GM23338 (cell line): ENCODE measurements at regions not wholly inside any gene's neighbourhood (a gene's known extent, or its start where the extent isn't known, plus 50 kb on each side); places are given as distances from the start of the nearest gene placed in this dataset.

Experiments
- CREB1 ChIP-seq: fragments of 250-450 bp; sonication (Bioruptor Pico); IDR thresholded peaks from 2 replicates; pipeline ENCODE4 v1.5.0; 2020; ENCODE audit warnings: low read depth, mild to moderate bottlenecking, moderate library complexity
- EZH2 ChIP-seq: fragments of 200-600 bp; sonication (generic); IDR thresholded peaks from one replicate; pipeline ENCODE4 v1.8.0; 2017; ENCODE audit warnings: antibody characterized with exemption, mild to moderate bottlenecking, low read depth; ENCODE audit not compliant: unreplicated experiment
- EZH2phosphoT487 ChIP-seq: fragments of 200-600 bp; sonication (generic); IDR thresholded peaks from one replicate; pipeline ENCODE4 v1.8.1; 2018; ENCODE audit warnings: antibody characterized with exemption; ENCODE audit not compliant: unreplicated experiment
- JUNB ChIP-seq: IDR thresholded peaks from one replicate; pipeline ENCODE4 v1.6.1; 2016; ENCODE audit warnings: antibody characterized with exemption; ENCODE audit not compliant: unreplicated experiment
- NANOG ChIP-seq: IDR thresholded peaks from 2 replicates; pipeline ENCODE4 v1.6.1; 2016; ENCODE audit warnings: antibody characterized with exemption, borderline replicate concordance
- POLR2AphosphoS5 ChIP-seq: IDR thresholded peaks from 2 replicates; pipeline ENCODE4 v1.6.1; 2016; ENCODE audit warnings: antibody characterized with exemption, low read depth
- REST ChIP-seq: IDR thresholded peaks from one replicate; pipeline ENCODE4 v1.6.1; 2018; ENCODE audit warnings: antibody characterized with exemption; ENCODE audit not compliant: unreplicated experiment
- STAT1 ChIP-seq: IDR thresholded peaks from one replicate; pipeline ENCODE4 v1.6.1; 2016; ENCODE audit warnings: antibody characterized with exemption; ENCODE audit not compliant: unreplicated experiment
- ZNF114 ChIP-seq: fragments of 250-450 bp; sonication (Bioruptor Pico); IDR thresholded peaks from 2 replicates; pipeline ENCODE4 v1.5.0; 2020; ENCODE audit warnings: mild to moderate bottlenecking, moderate library complexity
- ZNF331 ChIP-seq: fragments of 250-450 bp; sonication (Bioruptor Pico); IDR thresholded peaks from 2 replicates; pipeline ENCODE4 v1.5.0; 2020; ENCODE audit warnings: low read depth, mild to moderate bottlenecking, moderate library complexity
- TF ChIP-seq, protein P1 (sequence below), 2 experiments: fragments of 200-600 bp in 1 of 2; sonication (generic) in 1 of 2; conservative IDR thresholded peaks; 2 replicates each; pipeline versions ENCODE4 v1.5.1 to v1.6.1; 2016 to 2017; ENCODE audit warnings: antibody characterized with exemption in 2 of 2, low read depth in 2 of 2, mild to moderate bottlenecking in 2 of 2, moderate library complexity in 1 of 2
- TF ChIP-seq, protein P2 (sequence below): IDR thresholded peaks from 2 replicates; pipeline ENCODE4 v1.6.1; 2016; ENCODE audit warnings: antibody characterized with exemption
- TF ChIP-seq, protein P3 (sequence below): fragments of 250-450 bp; sonication (Bioruptor Pico); IDR thresholded peaks from 2 replicates; pipeline ENCODE4 v1.5.0; 2020; ENCODE audit warnings: mild to moderate bottlenecking, moderate library complexity

DNA sequence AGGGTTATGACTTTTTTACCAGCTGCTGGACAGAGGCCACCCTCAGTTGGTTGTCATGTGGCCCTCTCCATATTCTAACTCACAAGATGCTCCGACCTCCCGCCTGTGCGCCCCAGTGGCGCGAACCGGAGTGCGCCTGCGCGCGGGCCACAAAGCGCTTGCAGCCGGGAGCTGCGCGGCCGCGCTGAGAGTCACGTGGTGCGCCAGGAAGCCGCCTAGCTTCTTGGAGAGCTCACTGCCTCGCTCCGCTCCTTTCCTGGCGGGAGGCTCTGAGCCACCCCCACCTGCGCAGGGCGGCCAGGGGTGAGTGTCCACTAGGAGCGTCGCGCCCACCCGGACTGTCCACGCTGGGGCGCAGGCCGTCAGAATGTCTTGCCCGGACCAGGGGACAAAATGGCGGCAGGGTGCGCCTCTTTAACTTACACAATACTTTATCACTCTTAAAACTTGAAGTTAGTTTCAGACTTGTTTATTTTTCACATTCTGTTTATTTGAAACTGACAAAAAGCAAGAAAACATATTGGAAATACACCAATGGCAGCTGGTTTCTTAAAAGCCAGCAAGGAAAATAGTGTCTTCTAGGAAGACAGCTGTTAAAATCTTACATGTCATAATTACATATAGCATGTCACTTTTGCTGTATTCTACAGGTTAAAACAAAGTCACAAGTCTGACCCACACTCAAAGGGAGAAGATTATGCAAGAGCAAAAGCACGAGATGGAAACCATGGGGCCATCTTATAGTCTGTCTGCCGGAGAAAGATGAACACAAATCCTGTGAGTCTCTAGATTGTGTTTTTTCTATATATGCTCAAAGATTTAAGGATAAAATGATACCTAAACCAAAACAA lies 357.9 kb downstream of the CNTNAP4 start:
- TF ChIP-seq REST (no peak), CREB1 (no peak), POLR2AphosphoS5 (no peak), EZH2 (no peak), EZH2phosphoT487 (no peak), ZNF114 (CRISPR knock-in tag) (no peak), JUNB (no peak), NANOG (no peak), ZNF331 (no peak), STAT1 (no peak)
- TF ChIP-seq, protein P1, sequence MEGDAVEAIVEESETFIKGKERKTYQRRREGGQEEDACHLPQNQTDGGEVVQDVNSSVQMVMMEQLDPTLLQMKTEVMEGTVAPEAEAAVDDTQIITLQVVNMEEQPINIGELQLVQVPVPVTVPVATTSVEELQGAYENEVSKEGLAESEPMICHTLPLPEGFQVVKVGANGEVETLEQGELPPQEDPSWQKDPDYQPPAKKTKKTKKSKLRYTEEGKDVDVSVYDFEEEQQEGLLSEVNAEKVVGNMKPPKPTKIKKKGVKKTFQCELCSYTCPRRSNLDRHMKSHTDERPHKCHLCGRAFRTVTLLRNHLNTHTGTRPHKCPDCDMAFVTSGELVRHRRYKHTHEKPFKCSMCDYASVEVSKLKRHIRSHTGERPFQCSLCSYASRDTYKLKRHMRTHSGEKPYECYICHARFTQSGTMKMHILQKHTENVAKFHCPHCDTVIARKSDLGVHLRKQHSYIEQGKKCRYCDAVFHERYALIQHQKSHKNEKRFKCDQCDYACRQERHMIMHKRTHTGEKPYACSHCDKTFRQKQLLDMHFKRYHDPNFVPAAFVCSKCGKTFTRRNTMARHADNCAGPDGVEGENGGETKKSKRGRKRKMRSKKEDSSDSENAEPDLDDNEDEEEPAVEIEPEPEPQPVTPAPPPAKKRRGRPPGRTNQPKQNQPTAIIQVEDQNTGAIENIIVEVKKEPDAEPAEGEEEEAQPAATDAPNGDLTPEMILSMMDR (conservative IDR thresholded peaks at IDR 0.05; ENCODE audit: low read depth in 2 of 2): no peak
- TF ChIP-seq, protein P2, sequence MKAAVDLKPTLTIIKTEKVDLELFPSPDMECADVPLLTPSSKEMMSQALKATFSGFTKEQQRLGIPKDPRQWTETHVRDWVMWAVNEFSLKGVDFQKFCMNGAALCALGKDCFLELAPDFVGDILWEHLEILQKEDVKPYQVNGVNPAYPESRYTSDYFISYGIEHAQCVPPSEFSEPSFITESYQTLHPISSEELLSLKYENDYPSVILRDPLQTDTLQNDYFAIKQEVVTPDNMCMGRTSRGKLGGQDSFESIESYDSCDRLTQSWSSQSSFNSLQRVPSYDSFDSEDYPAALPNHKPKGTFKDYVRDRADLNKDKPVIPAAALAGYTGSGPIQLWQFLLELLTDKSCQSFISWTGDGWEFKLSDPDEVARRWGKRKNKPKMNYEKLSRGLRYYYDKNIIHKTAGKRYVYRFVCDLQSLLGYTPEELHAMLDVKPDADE: no peak
- TF ChIP-seq, protein P3, sequence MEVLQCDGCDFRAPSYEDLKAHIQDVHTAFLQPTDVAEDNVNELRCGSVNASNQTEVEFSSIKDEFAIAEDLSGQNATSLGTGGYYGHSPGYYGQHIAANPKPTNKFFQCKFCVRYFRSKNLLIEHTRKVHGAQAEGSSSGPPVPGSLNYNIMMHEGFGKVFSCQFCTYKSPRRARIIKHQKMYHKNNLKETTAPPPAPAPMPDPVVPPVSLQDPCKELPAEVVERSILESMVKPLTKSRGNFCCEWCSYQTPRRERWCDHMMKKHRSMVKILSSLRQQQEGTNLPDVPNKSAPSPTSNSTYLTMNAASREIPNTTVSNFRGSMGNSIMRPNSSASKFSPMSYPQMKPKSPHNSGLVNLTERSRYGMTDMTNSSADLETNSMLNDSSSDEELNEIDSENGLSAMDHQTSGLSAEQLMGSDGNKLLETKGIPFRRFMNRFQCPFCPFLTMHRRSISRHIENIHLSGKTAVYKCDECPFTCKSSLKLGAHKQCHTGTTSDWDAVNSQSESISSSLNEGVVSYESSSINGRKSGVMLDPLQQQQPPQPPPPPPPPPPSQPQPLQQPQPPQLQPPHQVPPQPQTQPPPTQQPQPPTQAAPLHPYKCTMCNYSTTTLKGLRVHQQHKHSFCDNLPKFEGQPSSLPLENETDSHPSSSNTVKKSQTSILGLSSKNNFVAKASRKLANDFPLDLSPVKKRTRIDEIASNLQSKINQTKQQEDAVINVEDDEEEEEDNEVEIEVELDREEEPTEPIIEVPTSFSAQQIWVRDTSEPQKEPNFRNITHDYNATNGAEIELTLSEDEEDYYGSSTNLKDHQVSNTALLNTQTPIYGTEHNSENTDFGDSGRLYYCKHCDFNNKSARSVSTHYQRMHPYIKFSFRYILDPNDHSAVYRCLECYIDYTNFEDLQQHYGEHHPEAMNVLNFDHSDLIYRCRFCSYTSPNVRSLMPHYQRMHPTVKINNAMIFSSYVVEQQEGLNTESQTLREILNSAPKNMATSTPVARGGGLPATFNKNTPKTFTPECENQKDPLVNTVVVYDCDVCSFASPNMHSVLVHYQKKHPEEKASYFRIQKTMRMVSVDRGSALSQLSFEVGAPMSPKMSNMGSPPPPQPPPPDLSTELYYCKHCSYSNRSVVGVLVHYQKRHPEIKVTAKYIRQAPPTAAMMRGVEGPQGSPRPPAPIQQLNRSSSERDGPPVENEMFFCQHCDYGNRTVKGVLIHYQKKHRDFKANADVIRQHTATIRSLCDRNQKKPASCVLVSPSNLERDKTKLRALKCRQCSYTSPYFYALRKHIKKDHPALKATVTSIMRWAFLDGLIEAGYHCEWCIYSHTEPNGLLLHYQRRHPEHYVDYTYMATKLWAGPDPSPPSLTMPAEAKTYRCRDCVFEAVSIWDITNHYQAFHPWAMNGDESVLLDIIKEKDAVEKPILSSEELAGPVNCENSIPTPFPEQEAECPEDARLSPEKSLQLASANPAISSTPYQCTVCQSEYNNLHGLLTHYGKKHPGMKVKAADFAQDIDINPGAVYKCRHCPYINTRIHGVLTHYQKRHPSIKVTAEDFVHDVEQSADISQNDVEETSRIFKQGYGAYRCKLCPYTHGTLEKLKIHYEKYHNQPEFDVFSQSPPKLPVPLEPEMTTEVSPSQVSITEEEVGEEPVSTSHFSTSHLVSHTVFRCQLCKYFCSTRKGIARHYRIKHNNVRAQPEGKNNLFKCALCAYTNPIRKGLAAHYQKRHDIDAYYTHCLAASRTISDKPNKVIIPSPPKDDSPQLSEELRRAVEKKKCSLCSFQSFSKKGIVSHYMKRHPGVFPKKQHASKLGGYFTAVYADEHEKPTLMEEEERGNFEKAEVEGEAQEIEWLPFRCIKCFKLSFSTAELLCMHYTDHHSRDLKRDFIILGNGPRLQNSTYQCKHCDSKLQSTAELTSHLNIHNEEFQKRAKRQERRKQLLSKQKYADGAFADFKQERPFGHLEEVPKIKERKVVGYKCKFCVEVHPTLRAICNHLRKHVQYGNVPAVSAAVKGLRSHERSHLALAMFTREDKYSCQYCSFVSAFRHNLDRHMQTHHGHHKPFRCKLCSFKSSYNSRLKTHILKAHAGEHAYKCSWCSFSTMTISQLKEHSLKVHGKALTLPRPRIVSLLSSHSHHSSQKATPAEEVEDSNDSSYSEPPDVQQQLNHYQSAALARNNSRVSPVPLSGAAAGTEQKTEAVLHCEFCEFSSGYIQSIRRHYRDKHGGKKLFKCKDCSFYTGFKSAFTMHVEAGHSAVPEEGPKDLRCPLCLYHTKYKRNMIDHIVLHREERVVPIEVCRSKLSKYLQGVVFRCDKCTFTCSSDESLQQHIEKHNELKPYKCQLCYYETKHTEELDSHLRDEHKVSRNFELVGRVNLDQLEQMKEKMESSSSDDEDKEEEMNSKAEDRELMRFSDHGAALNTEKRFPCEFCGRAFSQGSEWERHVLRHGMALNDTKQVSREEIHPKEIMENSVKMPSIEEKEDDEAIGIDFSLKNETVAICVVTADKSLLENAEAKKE (CRISPR knock-in tag): no peak
